ENCODE measurements at regions not wholly inside any gene's neighbourhood (a gene's known extent, or its start where the extent isn't known, plus 50 kb on each side); places are given as distances from the start of the nearest gene placed in this dataset.

DNA sequence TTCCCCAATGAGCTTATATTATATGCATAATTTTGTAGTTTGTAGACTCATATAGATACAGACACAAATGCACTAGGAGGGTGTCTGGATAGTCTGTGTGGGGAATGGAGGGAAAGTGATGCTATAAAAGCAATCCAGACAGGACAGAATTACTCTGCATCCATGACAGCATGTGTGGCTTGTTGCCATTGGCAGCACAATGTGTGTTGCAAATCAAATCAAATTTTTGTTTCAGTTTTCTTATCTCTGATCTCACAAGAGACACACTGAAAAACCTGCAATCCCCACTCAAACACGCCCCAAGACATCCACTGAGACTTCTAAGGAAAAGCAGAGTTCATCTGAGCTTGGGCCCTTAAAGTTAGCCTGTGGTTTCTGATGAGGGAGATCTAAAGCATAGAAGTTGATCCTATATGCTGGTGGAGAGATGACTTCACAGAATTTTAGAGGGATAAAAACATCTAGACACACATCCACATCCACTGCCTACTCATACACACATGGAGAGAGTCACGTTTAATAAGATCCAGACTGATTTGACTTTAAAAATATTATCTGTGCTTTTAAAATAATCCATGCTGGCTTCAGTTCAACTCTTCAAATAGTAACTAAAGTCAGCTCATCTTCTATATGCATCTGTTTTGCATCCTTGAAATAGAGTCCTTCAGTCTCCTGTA, 313.0 kb upstream of the PLXNA2 start:
- H3K4me1 ChIP-seq: no peaks in the 10 kb centered on the region
- H3K27me3 ChIP-seq: no peaks in the 10 kb centered on the region
- intact Hi-C loops (cut with DNase I): no loop called here
- TF ChIP-seq, protein P1, sequence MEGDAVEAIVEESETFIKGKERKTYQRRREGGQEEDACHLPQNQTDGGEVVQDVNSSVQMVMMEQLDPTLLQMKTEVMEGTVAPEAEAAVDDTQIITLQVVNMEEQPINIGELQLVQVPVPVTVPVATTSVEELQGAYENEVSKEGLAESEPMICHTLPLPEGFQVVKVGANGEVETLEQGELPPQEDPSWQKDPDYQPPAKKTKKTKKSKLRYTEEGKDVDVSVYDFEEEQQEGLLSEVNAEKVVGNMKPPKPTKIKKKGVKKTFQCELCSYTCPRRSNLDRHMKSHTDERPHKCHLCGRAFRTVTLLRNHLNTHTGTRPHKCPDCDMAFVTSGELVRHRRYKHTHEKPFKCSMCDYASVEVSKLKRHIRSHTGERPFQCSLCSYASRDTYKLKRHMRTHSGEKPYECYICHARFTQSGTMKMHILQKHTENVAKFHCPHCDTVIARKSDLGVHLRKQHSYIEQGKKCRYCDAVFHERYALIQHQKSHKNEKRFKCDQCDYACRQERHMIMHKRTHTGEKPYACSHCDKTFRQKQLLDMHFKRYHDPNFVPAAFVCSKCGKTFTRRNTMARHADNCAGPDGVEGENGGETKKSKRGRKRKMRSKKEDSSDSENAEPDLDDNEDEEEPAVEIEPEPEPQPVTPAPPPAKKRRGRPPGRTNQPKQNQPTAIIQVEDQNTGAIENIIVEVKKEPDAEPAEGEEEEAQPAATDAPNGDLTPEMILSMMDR (IDR thresholded peaks at IDR 0.05): no peak
- no peak overlapping the region for H3K4me3 ChIP-seq
- no peak for DNase-seq
- no peaks in the 10 kb centered on the region for H3K36me3 ChIP-seq
- no peak overlapping the region for H3K27ac ChIP-seq
- H3K9me3 ChIP-seq: no peaks in the 10 kb centered on the region
- no peak for ATAC-seq

DNA sequence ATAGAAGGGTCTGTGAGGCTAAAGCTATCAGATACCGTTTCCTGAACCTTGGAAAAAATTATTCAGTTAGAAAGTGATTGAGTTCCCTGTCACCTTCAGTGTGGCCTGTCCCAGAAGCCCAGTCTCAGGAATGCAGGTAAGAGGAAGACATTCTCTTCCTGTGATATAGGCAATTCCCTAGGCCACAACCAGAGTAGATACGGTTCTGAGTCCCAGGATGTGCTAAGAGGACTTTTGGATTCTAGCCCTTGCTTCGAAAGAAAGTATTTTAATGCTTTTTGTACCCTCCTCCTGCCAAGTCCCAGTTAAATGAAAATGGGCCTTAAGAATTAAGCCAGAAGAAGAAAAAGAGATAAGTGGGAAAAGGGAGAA, 313.5 kb upstream of the PLXNA2 start:
- no peaks in the 10 kb centered on the region for H3K9me3 ChIP-seq
- ATAC-seq (no peak), DNase-seq (no peak)
- H3K27ac ChIP-seq: no peak overlapping the region
- H3K36me3 ChIP-seq: no peaks in the 10 kb centered on the region
- no peak overlapping the region for H3K4me3 ChIP-seq
- TF ChIP-seq, protein P1 (IDR thresholded peaks at IDR 0.05): no peak
- intact Hi-C loops (cut with DNase I): no loop called here
- no peaks in the 10 kb centered on the region for H3K4me1 ChIP-seq
- no peaks in the 10 kb centered on the region for H3K27me3 ChIP-seq

DNA sequence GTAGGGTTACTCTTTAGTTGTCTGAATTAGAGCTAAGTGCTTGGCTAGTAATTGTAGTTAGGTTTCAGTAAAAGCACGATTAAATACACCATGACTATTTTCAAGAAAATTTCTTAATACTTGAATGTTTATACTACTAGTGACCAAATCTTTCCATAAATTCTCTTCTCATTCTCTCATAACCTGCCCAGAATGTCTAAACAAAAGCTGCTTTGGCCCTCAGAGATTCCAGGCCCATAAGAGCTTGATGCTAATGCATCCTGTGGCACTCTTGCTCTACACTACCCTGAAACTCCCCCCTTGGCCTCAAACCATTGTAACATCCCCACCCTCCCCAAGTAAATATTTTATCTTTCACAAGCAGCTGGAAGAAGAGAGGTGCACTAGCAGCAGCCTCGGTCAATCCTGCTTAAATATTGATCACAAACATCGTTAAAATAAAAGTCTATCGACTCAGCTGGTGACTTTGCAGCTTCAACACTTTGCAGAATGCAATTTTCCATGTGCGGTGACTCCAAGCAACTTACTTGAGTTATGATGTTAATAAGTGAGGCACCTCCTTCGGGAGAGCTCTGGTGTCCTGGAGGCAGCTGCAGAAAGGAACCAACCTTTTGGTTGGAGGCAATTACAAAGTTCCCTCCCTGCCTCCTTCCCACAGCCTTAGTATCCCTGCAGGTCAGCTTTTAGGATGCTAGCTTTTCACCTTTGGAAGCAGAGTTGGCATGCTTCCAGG, 315.6 kb upstream of the PLXNA2 start:
- intact Hi-C loops (cut with DNase I): no loop called here
- no peaks in the 10 kb centered on the region for H3K27me3 ChIP-seq
- DNase-seq (no peak), ATAC-seq (no peak)
- no peaks in the 10 kb centered on the region for H3K36me3 ChIP-seq
- no peak overlapping the region for H3K4me3 ChIP-seq
- H3K9me3 ChIP-seq: no peaks in the 10 kb centered on the region
- H3K4me1 ChIP-seq: no peaks in the 10 kb centered on the region
- no peak overlapping the region for H3K27ac ChIP-seq
- TF ChIP-seq, protein P1 (IDR thresholded peaks at IDR 0.05): no peak

DNA sequence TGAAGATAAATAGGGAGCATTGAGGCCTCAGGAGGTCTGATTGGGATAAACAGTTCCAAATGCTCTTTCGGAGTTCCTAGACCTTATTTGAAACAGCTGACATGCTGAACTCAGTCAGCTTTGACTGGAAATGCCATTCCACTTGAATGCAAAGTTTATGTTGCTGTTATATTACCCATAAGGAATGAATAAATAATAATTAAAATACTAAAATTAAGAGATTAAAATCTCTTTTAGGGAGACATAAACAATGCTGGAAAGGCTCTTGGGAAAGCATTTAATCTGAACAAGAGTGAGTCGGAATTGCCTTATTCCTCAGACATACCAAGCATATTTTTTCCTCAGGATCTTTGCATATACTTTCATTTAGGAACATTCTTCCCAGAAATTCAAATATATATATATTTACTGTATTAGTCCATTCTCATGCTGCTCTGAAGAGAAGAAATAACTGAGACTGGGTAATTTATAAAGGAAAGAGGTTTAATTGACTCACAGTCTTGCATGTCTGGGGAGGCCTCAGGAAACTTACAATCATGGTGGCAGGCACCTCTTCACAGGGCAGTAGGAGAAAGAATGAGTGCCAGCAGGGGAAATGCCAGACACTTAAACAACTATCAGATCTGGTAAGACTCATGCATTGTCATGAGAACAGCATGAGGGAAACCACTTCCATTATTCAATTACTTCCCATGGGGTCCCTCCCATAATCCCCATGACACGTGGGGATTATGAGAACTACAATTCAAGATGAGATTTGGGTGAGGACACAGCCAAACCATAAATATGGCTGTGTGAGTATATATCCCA, 318.2 kb upstream of the PLXNA2 start:
- TF ChIP-seq, protein P1 (IDR thresholded peaks at IDR 0.05): no peak
- no peaks in the 10 kb centered on the region for H3K4me1 ChIP-seq
- H3K9me3 ChIP-seq: no peaks in the 10 kb centered on the region
- H3K27ac ChIP-seq: no peak overlapping the region
- intact Hi-C loops (cut with DNase I): no loop called here
- no peaks in the 10 kb centered on the region for H3K27me3 ChIP-seq
- DNase-seq: no peak
- no peak overlapping the region for H3K4me3 ChIP-seq
- no peaks in the 10 kb centered on the region for H3K36me3 ChIP-seq
- no peak for ATAC-seq

DNA sequence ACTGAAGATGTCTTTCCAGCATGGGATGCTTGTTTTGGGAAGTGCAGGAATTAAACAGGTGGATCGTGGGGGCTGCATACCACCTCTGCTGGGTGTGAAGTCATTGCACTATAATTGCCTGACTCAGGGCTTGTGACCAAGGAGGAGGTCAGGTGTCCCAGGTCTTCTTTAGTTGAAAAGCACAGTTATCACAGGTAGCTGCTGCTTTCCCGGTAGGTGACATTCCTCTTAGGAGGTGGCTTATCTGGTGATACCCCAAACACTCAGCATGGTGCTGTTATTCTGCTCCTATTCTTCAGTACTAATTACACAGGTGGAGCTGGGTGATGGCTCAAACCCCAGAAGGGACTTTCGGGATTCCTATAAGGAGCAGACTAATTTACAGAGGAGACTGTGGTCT, 320.3 kb upstream of the PLXNA2 start:
- Histone ChIP-seq H3K9me3 (no peaks in the 10 kb centered on the region), H3K4me1 (no peaks in the 10 kb centered on the region), H3K36me3 (no peaks in the 10 kb centered on the region), H3K4me3 (no peak overlapping the region), H3K27me3 (no peaks in the 10 kb centered on the region), H3K27ac (no peak overlapping the region)
- no peak for ATAC-seq
- DNase-seq: no peak
- intact Hi-C loops (cut with DNase I): no loop called here
- TF ChIP-seq, protein P1 (IDR thresholded peaks at IDR 0.05): no peak

Data from left lung (tissue), 4 donors.